ENCODE measurements at regions not wholly inside any gene's neighbourhood (a gene's known extent, or its start where the extent isn't known, plus 50 kb on each side); places are given as distances from the start of the nearest gene placed in this dataset.

DNA sequence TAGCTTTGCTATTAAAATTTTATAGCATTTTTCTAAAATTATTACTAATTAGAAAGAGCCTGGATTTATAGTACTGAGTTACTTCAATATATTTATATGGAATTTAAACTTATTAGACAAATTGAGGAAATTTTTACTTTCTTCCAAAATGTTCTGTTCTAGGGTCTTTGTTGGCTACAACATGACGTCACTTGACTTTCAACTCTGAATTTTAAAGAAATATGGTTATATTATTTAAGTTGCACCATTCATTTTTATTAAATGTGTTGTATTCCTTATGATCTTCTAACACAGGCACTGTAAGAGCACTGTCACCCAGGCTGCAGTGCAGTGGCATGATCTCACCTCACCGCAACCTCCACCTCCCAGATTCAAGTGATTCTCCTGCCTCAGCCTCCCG, 119.4 kb upstream of the CYLC2 start:
- Histone ChIP-seq H3K4me3 (no peak overlapping the region), H3K9me3 (no peaks in the 10 kb centered on the region), H3K4me1 (no peaks in the 10 kb centered on the region), H3K36me3 (no peaks in the 10 kb centered on the region), H3K27ac (replicated peaks in 1 of 4) (no peak overlapping the region), H3K27me3 (no peaks in the 10 kb centered on the region)
- intact Hi-C loops (cut with DNase I) = no loop called here
- TF ChIP-seq POLR2A (IDR thresholded peaks at IDR 0.05; ENCODE audit: low read depth) (no peak), CTCF (IDR thresholded peaks at IDR 0.05) (no peak), EP300 (IDR thresholded peaks at IDR 0.05) (no peak), POLR2AphosphoS5 (IDR thresholded peaks at IDR 0.05) (no peak)
- no peak for DNase-seq (ENCODE audit: extremely low spot score)
- WGBS = 85% methylated on average over 3 of the region's 3 CpGs

- Histone ChIP-seq H3K36me3 (no peaks in the 10 kb centered on the region), H3K27ac (replicated peaks in 1 of 4) (no peak overlapping the region), H3K9me3 (no peaks in the 10 kb centered on the region), H3K27me3 (no peaks in the 10 kb centered on the region), H3K4me3 (no peak overlapping the region), H3K4me1 (peaks cover 0 to 6% (median 0%) of the 10 kb centered on the region in 4 donors)
- no peak for TF ChIP-seq CTCF (IDR thresholded peaks at IDR 0.05)
- no peak for DNase-seq (ENCODE audit: extremely low spot score)
- 31% methylated on average over 1 of the region's 1 CpG for WGBS
- intact Hi-C loops (cut with DNase I) = no loop called here
Observed at GRCh38 chr9:102867488-102867887, 127.6 kb upstream of the CYLC2 start.

- Histone ChIP-seq H3K27me3 (no peaks in the 10 kb centered on the region), H3K27ac (replicated peaks in 1 of 4) (no peak overlapping the region), H3K4me1 (peaks cover 0 to 6% (median 0%) of the 10 kb centered on the region in 4 donors), H3K4me3 (no peak overlapping the region), H3K9me3 (no peaks in the 10 kb centered on the region), H3K36me3 (no peaks in the 10 kb centered on the region)
- no peak for DNase-seq (ENCODE audit: extremely low spot score)
- WGBS = 71% methylated on average over 1 of the region's 1 CpG
- intact Hi-C loops (cut with DNase I) = no loop called here
- TF ChIP-seq POLR2AphosphoS5 (IDR thresholded peaks at IDR 0.05) (no peak), POLR2A (IDR thresholded peaks at IDR 0.05; ENCODE audit: low read depth) (no peak), EP300 (IDR thresholded peaks at IDR 0.05) (no peak), CTCF (IDR thresholded peaks at IDR 0.05) (no peak)
Observed at GRCh38 chr9:102862478-102862877, 132.7 kb upstream of the CYLC2 start.

GRCh38 chr9:102855641-102856040, 139.5 kb upstream of the CYLC2 start:
- H3K9me3 ChIP-seq = peaks cover 0 to 8% (median 0%) of the 10 kb centered on the region in 4 donors
- no peak for DNase-seq (ENCODE audit: extremely low spot score)
- no peak overlapping the region for H3K4me3 ChIP-seq
- 59% methylated on average over 2 of the region's 2 CpGs for WGBS
- H3K27ac ChIP-seq (replicated peaks in 1 of 4) = no peak overlapping the region
- intact Hi-C loops (cut with DNase I) = no loop called here
- H3K36me3 ChIP-seq = no peaks in the 10 kb centered on the region
- no peaks in the 10 kb centered on the region for H3K27me3 ChIP-seq
- TF ChIP-seq POLR2A (IDR thresholded peaks at IDR 0.05; ENCODE audit: low read depth) = no peak
- no peak for TF ChIP-seq POLR2AphosphoS5 (IDR thresholded peaks at IDR 0.05)
- TF ChIP-seq CTCF (IDR thresholded peaks at IDR 0.05) = no peak
- H3K4me1 ChIP-seq = no peaks in the 10 kb centered on the region

GRCh38 chr9:102845827-102846371, 149.2 kb upstream of the CYLC2 start:
- TF ChIP-seq EP300 (IDR thresholded peaks at IDR 0.05) = no peak
- no peak for TF ChIP-seq POLR2A (IDR thresholded peaks at IDR 0.05; ENCODE audit: low read depth)
- TF ChIP-seq CTCF (IDR thresholded peaks at IDR 0.05) = no peak
- no peak for TF ChIP-seq POLR2AphosphoS5 (IDR thresholded peaks at IDR 0.05)
- no peaks in the 10 kb centered on the region for H3K9me3 ChIP-seq
- DNase-seq (ENCODE audit: extremely low spot score) = no peak
- 82% methylated on average over 1 of the region's 1 CpG for WGBS
- no peaks in the 10 kb centered on the region for H3K36me3 ChIP-seq
- H3K27me3 ChIP-seq = no peaks in the 10 kb centered on the region
- intact Hi-C loops (cut with DNase I) = no loop called here
- no peak overlapping the region for H3K27ac ChIP-seq (replicated peaks in 1 of 4)
- H3K4me3 ChIP-seq = no peak overlapping the region
- H3K4me1 ChIP-seq = no peaks in the 10 kb centered on the region

Data from esophagus muscularis mucosa (tissue), 4 donors.